A673 (cell line): ENCODE measurements at regions not wholly inside any gene's neighbourhood (a gene's known extent, or its start where the extent isn't known, plus 50 kb on each side); places are given as distances from the start of the nearest gene placed in this dataset.

Source experiments
- BruUV-seq: library from RNA; stranded (reverse); fragments of 400-500 nt; replicated peaks from 2 replicates; lab custom pipeline; 2021; lab: Mats Ljungman, UMichigan
- CTCF ChIA-PET: fragments of 300-600 bp; sonication (Branson Sonifier 250); formaldehyde crosslinking; loops from one replicate; lab custom pipeline; 2022; ENCODE audit warnings: antibody characterized with exemption; lab: Charles Lee
- POLR2A ChIA-PET: fragments of 300-600 bp; sonication (Branson Sonifier 250); formaldehyde crosslinking; loops from one replicate; lab custom pipeline; 2022; ENCODE audit warnings: antibody characterized with exemption; ENCODE audit not compliant: low non-redundant PET; lab: Charles Lee
- DNase-seq: peaks from one replicate; pipeline ENCODE4 v3.0.0-alpha.2; 2015; ENCODE audit warnings: low spot score
- H3K27ac ChIP-seq: fragments of 200-600 bp; sonication (generic); 2 replicates; pipeline ENCODE4 v1.5.1; 2016; ENCODE audit warnings: mixed run types, low read depth, mild to moderate bottlenecking, mixed read lengths, antibody characterized with exemption, low read length; ENCODE audit not compliant: poor library complexity, severe bottlenecking
- H3K27me3 ChIP-seq: fragments of 200-600 bp; sonication (generic); replicated peaks from 2 replicates; pipeline ENCODE4 v1.6.1; 2017; ENCODE audit warnings: mixed run types, low read depth, mild to moderate bottlenecking, mixed read lengths, antibody characterized with exemption, low read length; ENCODE audit not compliant: insufficient read depth, poor library complexity
- H3K36me3 ChIP-seq: fragments of 200-600 bp; sonication (generic); 2 replicates; pipeline ENCODE4 v1.6.1; 2016; ENCODE audit warnings: mixed run types, mild to moderate bottlenecking, mixed read lengths, antibody characterized with exemption, low read length; ENCODE audit not compliant: insufficient read depth, poor library complexity, severe bottlenecking
- H3K4me1 ChIP-seq: fragments of 200-600 bp; sonication (generic); 2 replicates; pipeline ENCODE4 v1.6.1; 2017; ENCODE audit warnings: mixed run types, mild to moderate bottlenecking, mixed read lengths, antibody characterized with exemption, low read length; ENCODE audit not compliant: insufficient read depth, poor library complexity, severe bottlenecking
- H3K4me3 ChIP-seq: fragments of 200-600 bp; sonication (generic); 2 replicates; pipeline ENCODE4 v1.5.1; 2016; ENCODE audit warnings: low read depth, mixed run types, mild to moderate bottlenecking, mixed read lengths, low read length; ENCODE audit not compliant: poor library complexity, severe bottlenecking
- H3K9me3 ChIP-seq: fragments of 200-600 bp; sonication (generic); 2 replicates; pipeline ENCODE4 v1.6.1; 2016; ENCODE audit warnings: mixed run types, low read depth, mild to moderate bottlenecking, mixed read lengths, antibody characterized with exemption, low read length; ENCODE audit not compliant: poor library complexity, severe bottlenecking
- EZH2 ChIP-seq: fragments of 200-600 bp; sonication (generic); IDR thresholded peaks from 2 replicates; pipeline ENCODE4 v1.6.1; 2017; ENCODE audit warnings: borderline replicate concordance, low read depth, mild to moderate bottlenecking, mixed read lengths, antibody characterized with exemption, low read length; ENCODE audit not compliant: poor library complexity, severe bottlenecking
- intact Hi-C: fragments of 100-400 bp; cut with micrococcal nuclease; formaldehyde crosslinking; loops from one replicate; pipeline ENCODE4 v1.10.0; 2022; ENCODE audit not compliant: unreplicated experiment
- TF ChIP-seq, protein P1 (sequence below): fragments of 300-800, 200-600 bp; sonication (generic); conservative IDR thresholded peaks from 2 replicates; pipeline ENCODE4 v1.5.1; 2017; ENCODE audit warnings: low read depth, mild to moderate bottlenecking, antibody characterized with exemption, low read length, moderate library complexity, mixed read lengths

DNA sequence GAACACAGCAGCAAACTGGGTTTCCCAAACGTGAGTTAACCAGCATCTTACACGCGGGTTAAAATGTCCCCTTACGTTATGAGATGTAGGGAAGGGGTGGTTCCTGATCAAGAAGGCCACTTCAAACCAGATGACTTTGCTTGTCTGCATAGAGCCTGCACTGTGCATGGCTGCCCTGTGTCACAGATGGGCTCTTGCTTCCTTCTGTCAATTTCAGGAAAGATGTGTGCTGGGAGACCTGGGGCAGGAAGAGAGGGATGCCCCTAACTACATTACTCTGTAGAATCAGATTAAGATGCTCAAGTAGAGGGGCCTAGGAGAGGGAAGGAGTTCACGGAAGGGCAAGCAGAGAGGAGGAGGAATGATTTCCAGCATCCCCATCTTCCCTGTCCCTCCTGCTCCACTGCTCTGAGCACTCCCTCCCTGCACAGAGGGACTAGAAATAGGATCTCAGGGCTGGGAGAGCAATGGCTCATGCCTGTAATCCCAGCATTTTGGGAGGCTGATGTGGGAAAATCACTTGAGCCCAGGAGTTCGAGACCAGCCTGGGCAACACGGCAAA, 63.5 kb upstream of the ZMYND8 start:
- TF ChIP-seq EZH2, result no peak
- TF ChIP-seq, protein P1, sequence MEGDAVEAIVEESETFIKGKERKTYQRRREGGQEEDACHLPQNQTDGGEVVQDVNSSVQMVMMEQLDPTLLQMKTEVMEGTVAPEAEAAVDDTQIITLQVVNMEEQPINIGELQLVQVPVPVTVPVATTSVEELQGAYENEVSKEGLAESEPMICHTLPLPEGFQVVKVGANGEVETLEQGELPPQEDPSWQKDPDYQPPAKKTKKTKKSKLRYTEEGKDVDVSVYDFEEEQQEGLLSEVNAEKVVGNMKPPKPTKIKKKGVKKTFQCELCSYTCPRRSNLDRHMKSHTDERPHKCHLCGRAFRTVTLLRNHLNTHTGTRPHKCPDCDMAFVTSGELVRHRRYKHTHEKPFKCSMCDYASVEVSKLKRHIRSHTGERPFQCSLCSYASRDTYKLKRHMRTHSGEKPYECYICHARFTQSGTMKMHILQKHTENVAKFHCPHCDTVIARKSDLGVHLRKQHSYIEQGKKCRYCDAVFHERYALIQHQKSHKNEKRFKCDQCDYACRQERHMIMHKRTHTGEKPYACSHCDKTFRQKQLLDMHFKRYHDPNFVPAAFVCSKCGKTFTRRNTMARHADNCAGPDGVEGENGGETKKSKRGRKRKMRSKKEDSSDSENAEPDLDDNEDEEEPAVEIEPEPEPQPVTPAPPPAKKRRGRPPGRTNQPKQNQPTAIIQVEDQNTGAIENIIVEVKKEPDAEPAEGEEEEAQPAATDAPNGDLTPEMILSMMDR, result no peak
- POLR2A ChIA-PET, result no interaction called here
- H3K27me3 ChIP-seq, result no peaks in the 10 kb centered on the region
- CTCF ChIA-PET, result no interaction called here
- no peak for DNase-seq
- BruUV-seq, result no TSS peak
- H3K4me1 ChIP-seq, result no peaks in the 10 kb centered on the region
- H3K4me3 ChIP-seq, result no peak overlapping the region
- intact Hi-C loops, result no loop called here
- H3K27ac ChIP-seq, result no peak overlapping the region
- no peaks in the 10 kb centered on the region for H3K9me3 ChIP-seq
- H3K36me3 ChIP-seq, result no peaks in the 10 kb centered on the region

DNA sequence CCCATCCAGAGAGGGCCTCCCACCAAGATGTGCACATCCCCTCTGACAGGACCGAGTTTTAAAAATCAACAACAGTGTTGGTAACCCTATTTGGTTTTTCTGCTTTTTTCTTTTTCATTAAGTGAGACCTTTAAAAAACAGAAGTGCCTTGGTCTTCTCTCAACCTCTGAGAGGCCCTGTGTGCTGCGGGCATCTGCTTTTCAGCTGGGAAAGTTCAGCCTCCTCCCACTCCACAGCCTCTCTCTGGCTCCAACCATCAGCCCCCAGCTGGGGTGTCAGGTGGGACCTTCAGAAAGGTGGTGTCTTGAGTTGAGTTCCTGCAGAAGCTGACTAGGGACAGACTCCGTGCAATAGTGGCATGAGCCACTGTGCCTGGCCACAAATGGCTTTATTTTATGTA, 64.6 kb upstream of the ZMYND8 start:
- Histone ChIP-seq H3K4me1 (no peaks in the 10 kb centered on the region), H3K9me3 (no peaks in the 10 kb centered on the region), H3K27ac (no peak overlapping the region), H3K27me3 (no peaks in the 10 kb centered on the region), H3K4me3 (no peak overlapping the region), H3K36me3 (no peaks in the 10 kb centered on the region)
- no peak for DNase-seq
- intact Hi-C loops, result no loop called here
- TF ChIP-seq, protein P1, result no peak
- no peak for TF ChIP-seq EZH2
- POLR2A ChIA-PET, result no interaction called here
- CTCF ChIA-PET, result interaction anchor here (0.7 kb wide), 1 partner anchor 38 kb away, joined by 4 read pairs; no protein-coding TSS in a partner anchor
- BruUV-seq, result no TSS peak

DNA sequence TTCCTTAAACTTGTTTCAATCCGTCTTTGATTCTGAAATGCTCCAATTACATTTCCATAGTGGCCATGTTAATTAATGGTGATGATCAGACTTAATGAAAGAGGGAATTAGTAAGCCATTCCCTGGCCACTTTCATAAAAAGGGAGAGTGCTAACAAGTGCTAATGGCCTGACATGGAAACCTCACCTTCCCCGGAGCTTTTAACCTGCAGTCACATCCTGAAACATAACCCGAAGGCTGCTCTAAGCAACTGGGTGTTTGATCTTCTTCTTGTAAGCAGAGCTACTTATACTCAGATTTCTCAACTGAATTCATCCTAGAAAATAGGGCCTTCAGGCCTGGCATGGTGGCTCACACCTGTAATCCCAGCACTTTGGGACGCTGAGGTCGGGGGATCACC, 67.1 kb upstream of the ZMYND8 start:
- POLR2A ChIA-PET, result no interaction called here
- no TSS peak for BruUV-seq
- no peak overlapping the region for H3K27ac ChIP-seq

More for the DNA sequence above, 67.1 kb upstream of the ZMYND8 start:
- H3K36me3 ChIP-seq, result no peaks in the 10 kb centered on the region
- no peak overlapping the region for H3K4me3 ChIP-seq
- intact Hi-C loops, result no loop called here
- peaks cover 9% of the 10 kb centered on the region for H3K9me3 ChIP-seq
- no peaks in the 10 kb centered on the region for H3K27me3 ChIP-seq
- no peaks in the 10 kb centered on the region for H3K4me1 ChIP-seq
- CTCF ChIA-PET, result no interaction called here
- TF ChIP-seq EZH2, result no peak
- TF ChIP-seq, protein P1, result no peak
- no peak for DNase-seq
